Uterus (tissue), 2 donors: ENCODE measurements at regions not wholly inside any gene's neighbourhood (a gene's known extent, or its start where the extent isn't known, plus 50 kb on each side); places are given as distances from the start of the nearest gene placed in this dataset.

ENCODE experiments used
- POLR2A ChIP-seq, 2 donors: fragments of 450-650 bp; IDR thresholded peaks; one replicate each; pipeline ENCODE4 v1.6.1; 2016; ENCODE audit warnings: antibody characterized with exemption in 2 of 2, mild to moderate bottlenecking in 1 of 2, moderate library complexity in 1 of 2
- TF ChIP-seq, protein P1 (sequence below), 4 experiments: fragments of 200-600 bp in 2 of 4; fragments of 450-650 bp in 2 of 4; sonication (generic) in 2 of 4; IDR thresholded peaks; one replicate each; pipeline ENCODE4 v1.5.1; 2016 to 2019; ENCODE audit warnings: antibody characterized with exemption in 4 of 4, mild to moderate bottlenecking in 2 of 4, moderate library complexity in 1 of 4

DNA sequence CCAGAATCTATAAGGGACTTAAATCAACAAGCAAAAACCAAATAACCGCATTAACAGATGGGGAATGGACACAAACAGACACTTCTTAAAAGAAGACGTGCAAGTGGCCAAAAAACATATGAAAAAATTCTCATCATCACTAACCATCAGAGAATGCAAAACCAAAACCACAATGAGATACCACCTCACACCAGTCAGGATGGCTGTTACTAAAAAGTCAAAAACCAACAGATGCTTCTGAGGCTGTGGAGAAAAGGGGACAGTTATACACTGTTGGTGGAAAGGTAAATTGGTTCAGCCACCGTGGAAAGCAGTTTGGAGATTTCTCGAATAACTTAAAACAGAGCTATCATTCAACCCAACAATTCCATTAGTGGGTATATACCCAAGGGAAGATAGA lies 124.9 kb upstream of the OLIG2 start:
- TF ChIP-seq, protein P1, sequence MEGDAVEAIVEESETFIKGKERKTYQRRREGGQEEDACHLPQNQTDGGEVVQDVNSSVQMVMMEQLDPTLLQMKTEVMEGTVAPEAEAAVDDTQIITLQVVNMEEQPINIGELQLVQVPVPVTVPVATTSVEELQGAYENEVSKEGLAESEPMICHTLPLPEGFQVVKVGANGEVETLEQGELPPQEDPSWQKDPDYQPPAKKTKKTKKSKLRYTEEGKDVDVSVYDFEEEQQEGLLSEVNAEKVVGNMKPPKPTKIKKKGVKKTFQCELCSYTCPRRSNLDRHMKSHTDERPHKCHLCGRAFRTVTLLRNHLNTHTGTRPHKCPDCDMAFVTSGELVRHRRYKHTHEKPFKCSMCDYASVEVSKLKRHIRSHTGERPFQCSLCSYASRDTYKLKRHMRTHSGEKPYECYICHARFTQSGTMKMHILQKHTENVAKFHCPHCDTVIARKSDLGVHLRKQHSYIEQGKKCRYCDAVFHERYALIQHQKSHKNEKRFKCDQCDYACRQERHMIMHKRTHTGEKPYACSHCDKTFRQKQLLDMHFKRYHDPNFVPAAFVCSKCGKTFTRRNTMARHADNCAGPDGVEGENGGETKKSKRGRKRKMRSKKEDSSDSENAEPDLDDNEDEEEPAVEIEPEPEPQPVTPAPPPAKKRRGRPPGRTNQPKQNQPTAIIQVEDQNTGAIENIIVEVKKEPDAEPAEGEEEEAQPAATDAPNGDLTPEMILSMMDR (IDR thresholded peaks at IDR 0.05), result no peak
- TF ChIP-seq POLR2A (IDR thresholded peaks at IDR 0.05), result no peak
